KG1 (cell line): ENCODE measurements at regions not wholly inside any gene's neighbourhood (a gene's known extent, or its start where the extent isn't known, plus 50 kb on each side); places are given as distances from the start of the nearest gene placed in this dataset.

Experiments
- DNase-seq: peaks from one replicate; lab custom pipeline; 2025; lab: John Stamatoyannopoulos, UW

GRCh38 chr6:167049275-167049674, 50.1 kb downstream of the CEP43 start:
- DNase-seq = no peak

GRCh38 chr6:167050903-167051302, 51.7 kb downstream of the CEP43 start:
- no peak for DNase-seq

GRCh38 chr6:167053895-167054530, 54.8 kb downstream of the CEP43 start:
- no peak for DNase-seq

GRCh38 chr6:167054987-167055386, 55.8 kb downstream of the CEP43 start:
- DNase-seq = no peak

- DNase-seq = peak; percentile 53
Observed at GRCh38 chr6:167056370-167056769, 57.2 kb downstream of the CEP43 start.

GRCh38 chr6:167058261-167058660, 59.1 kb downstream of the CEP43 start:
- no peak for DNase-seq
